Activated T-helper 1 cell treated with anti-CD3 and anti-CD28 coated beads, Interleukin-12 subunit alpha, Interleukin-12 subunit beta, Interleukin-2, Interleukin-4 antibody, amounts not matched to agents 30 ng/mL and 10 ng/mL and 1 ng/mL, durations not matched to agents 14 hours and 24 hours and 36 hours (primary cell): ENCODE measurements at regions not wholly inside any gene's neighbourhood (a gene's known extent, or its start where the extent isn't known, plus 50 kb on each side); places are given as distances from the start of the nearest gene placed in this dataset.

Experiments
- DNase-seq: peaks from one replicate; pipeline ENCODE4 v3.0.0; 2021; ENCODE audit warnings: low spot score
- H3K27ac Mint-ChIP-seq: one replicate; pipeline ENCODE4 v1.8.0; 2021; ENCODE audit warnings: mild to moderate bottlenecking, mixed read lengths
- H3K27me3 Mint-ChIP-seq: one replicate; pipeline ENCODE4 v1.8.0; 2022; ENCODE audit warnings: mild to moderate bottlenecking, moderate library complexity, mixed read lengths; ENCODE audit not compliant: insufficient read depth
- H3K36me3 Mint-ChIP-seq: one replicate; pipeline ENCODE4 v1.8.0; 2021; ENCODE audit warnings: low read depth, mixed read lengths
- H3K4me1 Mint-ChIP-seq: one replicate; pipeline ENCODE4 v1.8.0; 2021; ENCODE audit warnings: low read depth, mixed read lengths
- H3K4me3 Mint-ChIP-seq: one replicate; pipeline ENCODE4 v1.8.0; 2021; ENCODE audit warnings: mild to moderate bottlenecking, moderate library complexity, mixed read lengths
- H3K9me3 Mint-ChIP-seq: one replicate; pipeline ENCODE4 v1.8.0; 2021; ENCODE audit warnings: mixed read lengths
- intact Hi-C: fragments of 100-400 bp; cut with micrococcal nuclease; formaldehyde crosslinking; loops from one replicate; pipeline ENCODE4 v1.15.1; 2024

DNA sequence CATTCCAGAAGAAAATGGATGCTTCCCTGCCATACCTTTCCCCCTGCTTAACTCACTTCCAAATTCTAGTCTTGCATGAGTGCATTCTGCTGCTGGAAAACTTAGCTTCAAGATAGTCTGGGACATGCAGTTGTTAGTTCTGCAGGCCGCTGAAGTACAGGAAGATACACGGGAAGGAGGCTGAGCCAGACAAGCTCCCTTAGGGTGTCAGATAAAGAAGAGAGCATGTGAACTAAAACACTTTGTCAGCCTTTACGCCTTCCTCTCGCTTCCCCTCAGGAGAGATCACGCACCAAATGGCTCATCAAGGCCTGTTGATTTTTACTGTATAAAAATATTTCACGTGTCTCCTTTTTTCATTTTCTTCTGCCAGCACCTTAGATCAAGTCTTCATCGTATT, 420.7 kb downstream of the INSC start:
- Mint-ChIP-seq H3K9me3 (no peaks in the 10 kb centered on the region), H3K36me3 (no peaks in the 10 kb centered on the region), H3K4me1 (no peaks in the 10 kb centered on the region), H3K4me3 (no peak overlapping the region), H3K27me3 (no peaks in the 10 kb centered on the region), H3K27ac (no peak overlapping the region)
- DNase-seq, result no peak
- intact Hi-C loops, result no loop called here

DNA sequence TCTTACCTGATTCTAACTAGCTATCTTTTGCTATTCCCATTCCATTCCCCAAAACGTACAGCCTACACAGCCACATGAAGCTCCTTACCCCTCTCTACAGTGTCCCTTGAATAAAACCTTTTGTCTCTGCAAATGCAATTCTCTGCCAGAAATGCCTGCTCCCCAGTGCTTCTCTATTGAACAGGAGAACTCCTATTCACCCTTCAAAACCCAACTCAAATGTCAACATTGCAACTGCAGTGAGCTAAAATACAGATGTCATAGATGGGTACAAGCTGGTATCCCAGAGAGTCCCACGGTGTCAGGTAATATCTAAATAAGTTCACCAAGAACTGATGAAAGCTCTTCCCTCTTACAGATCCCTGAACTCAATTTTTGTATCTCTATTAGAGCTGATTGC, 421.7 kb downstream of the INSC start:
- Mint-ChIP-seq H3K36me3 (no peaks in the 10 kb centered on the region), H3K27ac (no peak overlapping the region), H3K4me3 (no peak overlapping the region), H3K9me3 (no peaks in the 10 kb centered on the region), H3K27me3 (no peaks in the 10 kb centered on the region), H3K4me1 (no peaks in the 10 kb centered on the region)
- intact Hi-C loops, result no loop called here
- no peak for DNase-seq

DNA sequence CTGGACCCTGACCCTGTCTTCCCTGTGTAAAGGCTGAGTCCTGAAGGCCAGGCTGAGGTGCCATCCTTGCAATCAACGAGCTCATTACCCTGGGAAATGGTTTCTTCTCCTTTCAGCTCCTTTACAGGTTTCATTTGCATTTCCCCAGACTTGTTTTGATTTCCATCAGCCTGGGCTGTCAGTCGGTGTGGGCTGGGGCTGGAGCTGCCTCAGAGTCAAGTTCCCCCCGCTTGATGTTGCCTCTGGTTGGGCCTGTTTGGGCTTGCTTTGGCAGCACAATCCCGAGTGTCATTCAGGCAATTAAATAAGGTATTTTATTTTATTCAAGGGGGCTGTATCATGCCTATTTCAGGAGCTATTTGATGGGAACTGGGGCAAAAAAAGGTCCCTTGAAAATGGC, 424.9 kb downstream of the INSC start:
- DNase-seq, result no peak
- H3K27me3 Mint-ChIP-seq, result no peaks in the 10 kb centered on the region
- H3K4me3 Mint-ChIP-seq, result no peak overlapping the region
- H3K4me1 Mint-ChIP-seq, result no peaks in the 10 kb centered on the region
- no peak overlapping the region for H3K27ac Mint-ChIP-seq
- intact Hi-C loops, result no loop called here
- no peaks in the 10 kb centered on the region for H3K9me3 Mint-ChIP-seq
- no peaks in the 10 kb centered on the region for H3K36me3 Mint-ChIP-seq

GRCh38 chr11:15541079-15541478, 426.4 kb downstream of the INSC start:
- H3K9me3 Mint-ChIP-seq, result no peaks in the 10 kb centered on the region
- H3K4me1 Mint-ChIP-seq, result no peaks in the 10 kb centered on the region
- H3K36me3 Mint-ChIP-seq, result no peaks in the 10 kb centered on the region
- H3K27me3 Mint-ChIP-seq, result no peaks in the 10 kb centered on the region
- H3K27ac Mint-ChIP-seq, result no peak overlapping the region
- no peak for DNase-seq
- no peak overlapping the region for H3K4me3 Mint-ChIP-seq
- intact Hi-C loops, result no loop called here

GRCh38 chr11:15544353-15544752, 429.6 kb downstream of the INSC start:
- no peak for DNase-seq
- Mint-ChIP-seq H3K27ac (no peak overlapping the region), H3K27me3 (no peaks in the 10 kb centered on the region), H3K4me3 (no peak overlapping the region), H3K4me1 (no peaks in the 10 kb centered on the region), H3K36me3 (no peaks in the 10 kb centered on the region), H3K9me3 (no peaks in the 10 kb centered on the region)
- intact Hi-C loops, result no loop called here

DNA sequence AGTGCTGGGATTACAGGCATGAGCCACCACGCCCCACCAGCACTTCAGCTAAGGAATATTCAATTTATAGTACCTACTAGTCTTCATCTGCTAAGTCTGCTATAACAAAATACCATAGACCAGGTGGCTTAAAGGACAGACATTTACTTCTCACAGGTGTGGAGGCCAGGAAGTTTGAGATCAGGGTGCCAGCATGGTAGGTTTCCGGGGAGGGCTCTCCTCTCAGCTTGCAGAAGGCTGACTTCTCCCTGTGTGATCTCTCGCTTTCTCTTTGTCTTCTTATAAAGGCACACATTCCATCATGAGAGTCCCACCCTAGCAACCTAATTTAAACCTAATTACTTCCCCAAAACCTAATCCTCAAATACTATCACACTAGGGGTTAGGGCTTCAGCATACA, 433.0 kb downstream of the INSC start:
- H3K27ac Mint-ChIP-seq, result no peak overlapping the region
- no peaks in the 10 kb centered on the region for H3K9me3 Mint-ChIP-seq
- DNase-seq, result no peak
- H3K4me3 Mint-ChIP-seq, result no peak overlapping the region
- no peaks in the 10 kb centered on the region for H3K4me1 Mint-ChIP-seq
- intact Hi-C loops, result no loop called here
- no peaks in the 10 kb centered on the region for H3K36me3 Mint-ChIP-seq
- no peaks in the 10 kb centered on the region for H3K27me3 Mint-ChIP-seq

- H3K27ac Mint-ChIP-seq, result no peak overlapping the region
- no peaks in the 10 kb centered on the region for H3K9me3 Mint-ChIP-seq
- no peaks in the 10 kb centered on the region for H3K4me1 Mint-ChIP-seq
- intact Hi-C loops, result no loop called here
- H3K36me3 Mint-ChIP-seq, result no peaks in the 10 kb centered on the region
- H3K4me3 Mint-ChIP-seq, result no peak overlapping the region
- H3K27me3 Mint-ChIP-seq, result no peaks in the 10 kb centered on the region
- DNase-seq, result no peak
Observed at GRCh38 chr11:15551901-15552851, 437.5 kb downstream of the INSC start.

- Mint-ChIP-seq H3K4me3 (no peak overlapping the region), H3K4me1 (no peaks in the 10 kb centered on the region), H3K27me3 (no peaks in the 10 kb centered on the region), H3K36me3 (no peaks in the 10 kb centered on the region), H3K27ac (no peak overlapping the region), H3K9me3 (no peaks in the 10 kb centered on the region)
- no peak for DNase-seq
- intact Hi-C loops, result no loop called here
Observed at GRCh38 chr11:15555161-15555560, 440.4 kb downstream of the INSC start.

- Mint-ChIP-seq H3K36me3 (no peaks in the 10 kb centered on the region), H3K27ac (no peak overlapping the region), H3K4me3 (no peak overlapping the region), H3K9me3 (no peaks in the 10 kb centered on the region), H3K27me3 (no peaks in the 10 kb centered on the region), H3K4me1 (no peaks in the 10 kb centered on the region)
- intact Hi-C loops, result no loop called here
- DNase-seq, result no peak
Observed at GRCh38 chr11:15557457-15558230, 442.9 kb downstream of the INSC start.

DNA sequence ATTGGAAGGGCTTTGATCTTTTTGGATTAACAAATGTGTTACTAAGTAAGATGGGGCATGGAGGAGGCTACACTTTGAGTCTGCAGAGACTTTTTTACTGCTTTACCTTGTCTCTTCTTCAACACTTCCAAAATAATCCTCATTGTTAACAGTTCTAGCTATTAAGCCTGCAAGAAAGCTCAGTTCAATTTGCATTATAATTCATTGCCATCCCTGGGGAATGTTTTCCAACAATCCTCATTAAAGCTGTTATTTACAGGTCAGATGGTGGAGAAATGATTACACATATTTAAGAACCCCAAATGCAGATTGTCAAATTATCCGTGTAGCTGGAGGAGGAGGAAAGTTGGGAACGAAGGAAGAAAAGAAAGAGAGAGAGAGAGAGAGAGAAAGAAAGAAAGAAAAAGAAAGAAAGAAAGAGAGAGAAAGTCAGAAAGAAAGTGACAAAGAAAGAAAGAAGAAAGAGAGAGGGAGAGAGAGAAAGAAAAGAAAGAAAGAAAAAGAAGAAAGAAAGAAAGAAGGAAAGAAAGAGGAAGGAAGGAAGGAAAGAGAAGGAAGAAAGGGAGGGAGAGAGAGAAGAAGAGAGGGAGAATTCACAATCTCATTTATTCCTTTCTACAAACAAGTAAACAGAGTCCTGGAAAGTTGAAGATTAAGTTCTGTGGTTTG, 443.9 kb downstream of the INSC start:
- no peaks in the 10 kb centered on the region for H3K4me1 Mint-ChIP-seq
- intact Hi-C loops, result no loop called here
- H3K9me3 Mint-ChIP-seq, result no peaks in the 10 kb centered on the region
- no peak overlapping the region for H3K4me3 Mint-ChIP-seq
- DNase-seq, result no peak
- H3K27ac Mint-ChIP-seq, result no peak overlapping the region
- H3K36me3 Mint-ChIP-seq, result no peaks in the 10 kb centered on the region
- H3K27me3 Mint-ChIP-seq, result no peaks in the 10 kb centered on the region

GRCh38 chr11:15560689-15561467, 446.2 kb downstream of the INSC start:
- Mint-ChIP-seq H3K27ac (no peak overlapping the region), H3K36me3 (no peaks in the 10 kb centered on the region), H3K27me3 (no peaks in the 10 kb centered on the region), H3K4me1 (no peaks in the 10 kb centered on the region), H3K9me3 (no peaks in the 10 kb centered on the region), H3K4me3 (no peak overlapping the region)
- no peak for DNase-seq
- intact Hi-C loops, result no loop called here

GRCh38 chr11:15562230-15562629, 447.5 kb downstream of the INSC start:
- H3K9me3 Mint-ChIP-seq, result no peaks in the 10 kb centered on the region

More at GRCh38 chr11:15562230-15562629, 447.5 kb downstream of the INSC start:
- Mint-ChIP-seq H3K4me3 (no peak overlapping the region), H3K27me3 (no peaks in the 10 kb centered on the region), H3K4me1 (no peaks in the 10 kb centered on the region), H3K36me3 (no peaks in the 10 kb centered on the region), H3K27ac (no peak overlapping the region)
- intact Hi-C loops, result no loop called here
- no peak for DNase-seq
